Astrocyte of the spinal cord (primary cell): ENCODE measurements at regions not wholly inside any gene's neighbourhood (a gene's known extent, or its start where the extent isn't known, plus 50 kb on each side); places are given as distances from the start of the nearest gene placed in this dataset.

Source experiments
- DNase-seq: peaks from one replicate; pipeline ENCODE4 v3.0.0; 2011; ENCODE audit warnings: low read depth, low spot score
- H3K4me3 ChIP-seq: 2 replicates; pipeline ENCODE4 v1.5.1; 2011; ENCODE audit warnings: low read depth, mild to moderate bottlenecking, low read length, moderate library complexity
- in situ Hi-C: cut with HindIII; loops from 2 replicates; pipeline ENCODE4 v1.10.0; 2017; ENCODE audit warnings: low sequenced_read_pairs
- TF ChIP-seq, protein P1 (sequence below): IDR thresholded peaks from 2 replicates; pipeline ENCODE4 v1.5.1; 2012; ENCODE audit warnings: low read depth, mild to moderate bottlenecking, low read length, inconsistent platforms

GRCh38 chr7:9854605-9855004 is 1119.1 kb upstream of the PHF14 start:
- DNase-seq, result no peak
- TF ChIP-seq, protein P1, sequence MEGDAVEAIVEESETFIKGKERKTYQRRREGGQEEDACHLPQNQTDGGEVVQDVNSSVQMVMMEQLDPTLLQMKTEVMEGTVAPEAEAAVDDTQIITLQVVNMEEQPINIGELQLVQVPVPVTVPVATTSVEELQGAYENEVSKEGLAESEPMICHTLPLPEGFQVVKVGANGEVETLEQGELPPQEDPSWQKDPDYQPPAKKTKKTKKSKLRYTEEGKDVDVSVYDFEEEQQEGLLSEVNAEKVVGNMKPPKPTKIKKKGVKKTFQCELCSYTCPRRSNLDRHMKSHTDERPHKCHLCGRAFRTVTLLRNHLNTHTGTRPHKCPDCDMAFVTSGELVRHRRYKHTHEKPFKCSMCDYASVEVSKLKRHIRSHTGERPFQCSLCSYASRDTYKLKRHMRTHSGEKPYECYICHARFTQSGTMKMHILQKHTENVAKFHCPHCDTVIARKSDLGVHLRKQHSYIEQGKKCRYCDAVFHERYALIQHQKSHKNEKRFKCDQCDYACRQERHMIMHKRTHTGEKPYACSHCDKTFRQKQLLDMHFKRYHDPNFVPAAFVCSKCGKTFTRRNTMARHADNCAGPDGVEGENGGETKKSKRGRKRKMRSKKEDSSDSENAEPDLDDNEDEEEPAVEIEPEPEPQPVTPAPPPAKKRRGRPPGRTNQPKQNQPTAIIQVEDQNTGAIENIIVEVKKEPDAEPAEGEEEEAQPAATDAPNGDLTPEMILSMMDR, result no peak
- in situ Hi-C loops, result no loop called here
- H3K4me3 ChIP-seq, result no peak overlapping the region

DNA sequence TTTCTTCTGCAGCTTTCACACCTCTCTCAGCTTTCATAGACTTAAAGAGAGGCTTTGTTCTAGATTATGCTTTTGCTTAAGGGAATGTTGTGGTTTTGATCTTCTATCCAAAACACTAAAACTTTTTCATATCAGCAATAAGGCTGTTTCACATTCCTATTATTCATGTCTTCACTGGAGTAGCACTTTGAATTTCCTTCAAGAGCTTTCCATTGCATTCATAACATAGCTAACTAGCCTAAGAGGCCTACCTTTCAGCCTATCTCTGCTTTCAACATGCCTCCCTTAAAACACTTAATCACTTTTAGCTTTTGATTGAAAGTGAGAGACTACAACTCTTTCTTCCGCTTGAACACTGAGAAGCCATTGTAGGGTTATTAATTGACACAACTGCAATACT is 1117.0 kb upstream of the PHF14 start:
- in situ Hi-C loops, result no loop called here
- no peak overlapping the region for H3K4me3 ChIP-seq
- DNase-seq, result no peak
- TF ChIP-seq, protein P1, result no peak

DNA sequence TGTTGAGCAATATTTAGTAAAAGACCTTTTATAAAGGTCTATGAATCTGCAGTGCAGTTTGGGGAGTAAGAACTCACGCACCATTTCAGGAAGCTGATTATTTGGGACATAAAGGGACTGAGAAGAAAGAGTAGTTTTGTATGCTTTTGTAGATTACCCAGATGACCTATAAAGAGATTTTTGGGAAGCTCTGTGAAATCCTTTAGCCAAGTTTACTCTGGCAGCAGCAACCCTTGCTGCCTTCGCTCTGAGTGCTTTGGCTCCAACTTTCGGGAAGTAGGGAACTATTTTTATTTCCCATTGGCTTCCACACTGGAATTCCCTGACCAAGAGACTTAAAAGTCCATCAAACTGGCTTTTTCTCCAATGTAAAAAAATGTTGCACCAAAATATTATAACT is 1110.1 kb upstream of the PHF14 start:
- no peak for DNase-seq
- in situ Hi-C loops, result no loop called here
- no peak overlapping the region for H3K4me3 ChIP-seq
- TF ChIP-seq, protein P1, result no peak

DNA sequence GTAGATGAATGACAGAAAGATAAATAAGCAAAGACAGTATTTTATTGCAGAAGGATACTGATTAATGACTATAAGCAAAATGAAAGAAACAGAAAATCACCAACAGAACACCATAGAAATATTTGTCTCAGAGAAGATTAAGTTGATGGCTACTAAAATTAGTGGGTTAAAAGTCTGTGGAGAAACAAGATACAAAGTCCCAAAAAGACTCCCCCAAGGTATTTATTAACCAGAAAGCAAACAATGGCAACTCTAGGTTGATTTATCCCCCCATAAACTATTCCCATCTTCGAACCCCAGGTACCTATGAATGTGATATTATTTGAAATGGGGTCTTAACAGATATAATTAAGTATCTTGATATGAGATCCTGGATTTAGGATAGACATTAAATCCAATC is 1104.5 kb upstream of the PHF14 start:
- DNase-seq, result no peak
- TF ChIP-seq, protein P1, result no peak
- in situ Hi-C loops, result no loop called here
- H3K4me3 ChIP-seq, result no peak overlapping the region

DNA sequence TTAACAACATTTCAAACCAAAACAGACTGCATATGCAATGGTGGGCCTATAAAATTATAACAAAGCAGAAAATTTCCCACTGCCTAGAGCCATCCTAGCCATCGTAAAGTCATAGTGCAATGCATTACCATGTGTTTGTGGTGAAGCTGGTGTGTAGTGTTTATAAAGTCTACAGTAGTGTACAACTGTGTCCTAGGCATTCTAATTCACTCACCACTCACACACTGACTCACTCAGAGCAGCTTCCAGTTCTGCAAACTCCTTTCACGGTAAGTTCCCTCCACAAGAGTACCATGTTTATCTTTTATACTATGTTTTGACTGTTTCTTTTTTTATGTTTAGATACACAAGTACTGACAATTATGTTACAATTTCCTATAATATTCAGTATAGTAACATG is 1104.1 kb upstream of the PHF14 start:
- in situ Hi-C loops, result no loop called here
- TF ChIP-seq, protein P1, result no peak
- H3K4me3 ChIP-seq, result no peak overlapping the region
- DNase-seq, result no peak

DNA sequence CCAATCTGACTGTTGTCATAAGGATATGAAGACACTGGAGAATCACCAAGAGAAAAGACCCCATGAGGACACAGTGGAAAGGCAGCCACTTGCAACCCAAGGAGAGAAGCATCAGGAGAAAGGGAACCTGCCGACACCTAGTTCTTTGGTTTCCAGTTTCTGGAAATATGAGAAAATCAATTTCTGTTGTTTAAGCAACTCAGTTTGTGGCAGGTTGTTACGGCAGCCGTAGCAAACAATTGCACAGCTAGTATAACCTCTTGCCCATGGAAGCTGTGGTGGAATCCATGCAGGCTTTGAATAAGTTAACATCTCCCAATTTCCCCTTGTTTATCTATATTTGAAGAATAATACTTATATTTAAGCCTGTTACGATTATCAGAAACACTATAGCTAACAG is 1103.0 kb upstream of the PHF14 start:
- no peak for DNase-seq
- TF ChIP-seq, protein P1, result no peak
- no peak overlapping the region for H3K4me3 ChIP-seq
- in situ Hi-C loops, result no loop called here

DNA sequence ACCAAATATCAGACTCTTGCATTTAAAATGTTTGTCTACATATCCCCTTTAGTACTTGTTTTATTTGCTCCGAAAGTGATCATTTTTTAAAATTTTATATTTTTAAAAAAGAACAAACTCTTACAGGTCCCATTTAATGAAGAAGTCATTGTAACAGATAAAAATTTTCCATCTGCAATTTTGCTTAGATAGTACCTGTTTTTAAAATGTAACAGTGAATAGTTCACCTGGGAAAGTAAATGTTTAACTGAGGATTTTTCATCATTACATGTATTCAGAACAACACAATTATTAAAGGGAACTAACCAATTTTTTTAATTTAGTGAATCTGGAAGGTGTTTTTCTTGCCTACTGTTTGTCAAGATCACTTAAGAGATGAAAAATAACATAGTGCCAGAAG is 1099.5 kb upstream of the PHF14 start:
- in situ Hi-C loops, result no loop called here
- TF ChIP-seq, protein P1, result no peak
- no peak overlapping the region for H3K4me3 ChIP-seq
- DNase-seq, result no peak
